GM21390 (cell line): ENCODE measurements at regions not wholly inside any gene's neighbourhood (a gene's known extent, or its start where the extent isn't known, plus 50 kb on each side); places are given as distances from the start of the nearest gene placed in this dataset.

Experiments
- ATAC-seq: cut with Tn5 transposase; IDR thresholded peaks from one replicate; pipeline ENCODE4 v1.9.1; 2021; ENCODE audit not compliant: unreplicated experiment

DNA sequence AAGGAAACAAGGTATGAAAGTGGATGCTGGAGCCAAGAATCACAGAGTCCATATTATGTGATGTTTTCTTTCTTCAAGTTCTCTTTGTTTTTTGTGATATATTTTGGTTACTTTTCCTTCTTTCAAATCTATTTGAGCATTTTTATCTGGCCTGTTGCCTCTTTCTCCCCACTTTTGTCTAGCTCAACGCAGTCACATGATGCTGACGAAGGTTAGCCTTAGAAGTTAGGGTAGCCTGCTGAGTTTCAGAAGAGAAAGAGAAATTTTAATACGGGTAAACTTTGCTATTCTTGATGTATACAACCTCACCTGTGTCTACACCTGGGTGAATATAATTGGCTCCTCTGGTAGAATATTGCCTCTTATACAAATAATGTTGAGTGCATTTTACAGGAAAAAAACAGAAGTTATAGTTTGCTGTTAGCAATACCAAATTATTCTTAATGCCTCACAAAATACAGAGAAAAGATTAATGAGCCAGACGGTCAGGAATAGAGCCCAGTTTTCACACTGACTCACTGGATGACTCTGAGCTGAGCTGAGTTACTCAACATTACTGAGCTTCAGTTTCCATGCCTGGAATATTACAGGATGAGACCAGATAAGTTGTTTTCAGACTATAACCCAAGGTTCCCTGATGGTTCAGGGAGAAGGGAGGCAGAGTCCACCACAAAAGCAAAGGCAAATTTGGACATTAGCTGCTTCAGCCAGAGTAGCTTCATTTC is 161.6 kb upstream of the BDNF start:
- ATAC-seq, result no peak

DNA sequence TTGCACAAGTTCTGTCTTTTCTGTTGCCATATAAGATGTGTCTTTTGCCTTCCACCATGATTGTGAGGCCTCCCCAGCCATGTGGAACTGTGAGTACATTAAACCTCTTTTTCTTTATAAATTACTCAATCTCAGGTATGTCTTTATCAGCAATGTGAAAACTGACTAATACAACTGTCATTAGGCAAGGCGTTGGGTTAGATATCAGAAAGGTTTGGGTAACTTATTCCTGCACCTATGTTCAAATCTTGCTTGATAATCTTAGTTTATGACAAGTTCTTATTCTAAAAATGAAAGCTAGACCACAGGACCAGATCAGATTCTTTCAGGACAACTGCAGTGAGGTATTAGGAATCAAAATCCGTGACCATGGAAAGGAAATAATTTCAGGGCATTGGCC is 160.6 kb upstream of the BDNF start:
- no peak for ATAC-seq

DNA sequence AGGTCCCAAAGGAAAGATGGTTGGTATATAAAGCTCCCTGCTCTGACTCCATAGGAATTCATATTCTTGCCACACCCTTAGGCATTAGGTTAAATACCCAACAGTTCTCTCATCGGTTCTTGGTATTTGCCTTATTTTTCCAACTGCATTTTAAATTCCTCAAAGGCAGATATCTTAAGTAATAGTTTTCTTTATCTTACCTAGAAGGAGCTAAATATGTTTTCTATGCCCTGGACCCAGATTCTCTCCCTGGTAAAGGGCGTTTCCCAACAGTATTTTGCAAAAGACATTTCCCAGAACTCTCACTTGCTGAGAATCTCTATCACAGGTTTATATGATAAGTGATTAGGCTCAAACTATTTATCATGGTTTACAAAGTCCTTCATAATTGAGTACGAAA is 158.6 kb upstream of the BDNF start:
- ATAC-seq, result no peak

DNA sequence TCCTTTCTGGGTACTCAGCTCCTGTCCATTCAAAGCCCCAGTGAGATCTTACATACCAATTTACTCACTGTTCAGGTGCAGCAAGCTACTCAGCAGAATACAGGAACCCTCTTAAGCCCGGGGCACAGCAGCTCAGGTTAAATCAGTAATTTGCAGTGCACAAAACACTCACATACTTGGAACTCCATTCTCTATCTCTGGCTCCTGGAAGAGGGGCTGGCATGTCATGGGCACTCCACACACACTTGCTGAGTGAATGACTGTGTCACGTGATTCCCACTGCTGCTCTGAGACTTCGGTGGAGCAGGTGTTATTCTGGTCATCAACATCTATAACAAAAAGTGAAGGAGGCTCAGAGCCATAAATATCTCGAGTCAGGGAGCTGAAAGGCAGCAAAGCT is 157.3 kb upstream of the BDNF start:
- no peak for ATAC-seq

DNA sequence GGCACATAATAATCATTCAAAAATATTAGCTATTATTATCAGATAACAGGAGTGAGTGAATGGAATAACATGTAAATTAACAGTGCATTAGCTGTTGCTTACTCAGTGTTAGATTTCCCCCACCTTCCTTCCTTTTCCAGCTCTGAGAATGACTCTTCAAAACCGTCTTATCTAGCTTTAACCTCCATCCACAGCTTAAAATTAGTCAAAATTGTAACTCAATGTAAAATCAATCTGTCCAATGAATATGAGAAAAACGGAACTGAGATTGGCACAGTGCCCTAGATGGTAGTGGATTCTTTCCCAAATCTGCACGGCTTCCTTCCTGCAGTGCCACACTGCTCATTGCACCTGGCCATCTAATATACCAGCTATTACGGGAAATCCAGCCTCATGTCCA is 156.8 kb upstream of the BDNF start:
- ATAC-seq, result peak; percentile 60

DNA sequence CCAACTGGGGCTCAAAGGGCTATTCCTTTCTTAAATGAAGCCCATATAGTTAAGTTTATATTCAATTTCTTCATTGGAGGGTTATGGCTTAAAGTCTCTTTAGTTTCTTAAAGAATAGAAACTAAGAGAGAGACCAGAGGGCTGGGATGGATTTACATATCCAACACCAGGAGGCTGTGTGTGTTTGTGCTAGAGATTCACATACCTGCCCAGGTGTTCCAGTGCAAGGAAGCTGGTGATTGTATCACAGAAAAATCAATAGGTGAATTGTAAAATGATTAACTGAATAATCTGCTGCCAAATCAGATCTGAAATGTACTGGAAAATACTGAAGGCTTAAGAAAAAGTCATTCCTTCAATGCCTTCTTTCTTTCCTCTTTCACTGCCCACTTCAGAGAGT is 148.2 kb upstream of the BDNF start:
- ATAC-seq, result no peak

DNA sequence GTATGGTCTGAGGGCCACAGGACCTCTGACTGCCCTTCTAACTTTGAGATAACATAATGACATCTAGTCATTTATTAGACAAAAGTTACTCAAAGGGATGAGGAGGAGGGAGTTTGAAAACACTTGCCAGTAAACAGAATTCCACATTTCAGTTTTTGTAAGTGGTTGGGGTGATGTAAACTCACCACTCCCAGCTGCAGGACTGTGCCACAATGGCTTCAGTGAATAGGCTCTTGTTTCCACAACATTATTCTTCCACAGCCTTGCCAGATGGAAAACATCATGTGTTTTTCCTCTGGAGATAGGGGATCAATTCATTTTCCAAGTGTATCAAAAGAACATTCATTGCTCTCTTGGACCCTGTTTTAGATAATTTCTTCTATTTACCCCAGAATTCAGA is 147.2 kb upstream of the BDNF start:
- ATAC-seq, result no peak

DNA sequence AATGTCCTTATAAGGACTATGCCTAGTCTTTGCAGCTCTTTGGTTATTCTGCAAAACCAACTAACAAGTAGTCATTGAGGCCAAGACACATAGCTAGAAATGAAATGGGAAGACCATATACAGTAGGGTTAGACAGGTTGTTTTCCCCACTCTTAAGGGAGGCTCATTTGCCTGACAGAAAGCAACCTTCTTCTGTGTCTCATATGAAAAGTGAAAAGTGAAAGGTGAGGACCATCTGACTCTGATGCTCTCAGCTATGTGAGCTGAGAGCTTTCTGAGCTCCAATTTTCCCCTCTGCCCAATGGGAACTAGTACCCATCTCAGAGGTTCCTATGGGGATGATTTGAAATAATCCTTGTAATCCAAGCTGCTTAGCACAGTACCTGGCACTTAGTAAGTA is 142.0 kb upstream of the BDNF start:
- ATAC-seq, result peak; percentile 61

DNA sequence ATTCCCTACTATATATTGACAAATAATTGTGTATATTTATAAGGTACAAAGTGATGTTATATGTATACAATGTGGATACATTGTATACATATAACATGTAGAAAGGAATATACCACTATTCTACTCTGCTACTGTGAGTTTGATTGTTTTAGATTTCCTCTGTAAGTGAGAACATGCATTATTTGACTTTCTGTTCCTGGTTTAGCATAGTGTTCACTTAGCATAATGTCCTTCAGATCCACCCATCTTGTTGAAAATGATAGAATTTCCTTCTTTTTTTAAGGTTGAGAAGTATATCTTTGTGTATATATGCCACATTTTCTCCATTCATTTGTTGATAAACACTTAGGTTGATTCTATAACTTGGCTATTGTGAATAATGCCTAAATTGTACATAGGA is 140.8 kb upstream of the BDNF start:
- ATAC-seq, result no peak

DNA sequence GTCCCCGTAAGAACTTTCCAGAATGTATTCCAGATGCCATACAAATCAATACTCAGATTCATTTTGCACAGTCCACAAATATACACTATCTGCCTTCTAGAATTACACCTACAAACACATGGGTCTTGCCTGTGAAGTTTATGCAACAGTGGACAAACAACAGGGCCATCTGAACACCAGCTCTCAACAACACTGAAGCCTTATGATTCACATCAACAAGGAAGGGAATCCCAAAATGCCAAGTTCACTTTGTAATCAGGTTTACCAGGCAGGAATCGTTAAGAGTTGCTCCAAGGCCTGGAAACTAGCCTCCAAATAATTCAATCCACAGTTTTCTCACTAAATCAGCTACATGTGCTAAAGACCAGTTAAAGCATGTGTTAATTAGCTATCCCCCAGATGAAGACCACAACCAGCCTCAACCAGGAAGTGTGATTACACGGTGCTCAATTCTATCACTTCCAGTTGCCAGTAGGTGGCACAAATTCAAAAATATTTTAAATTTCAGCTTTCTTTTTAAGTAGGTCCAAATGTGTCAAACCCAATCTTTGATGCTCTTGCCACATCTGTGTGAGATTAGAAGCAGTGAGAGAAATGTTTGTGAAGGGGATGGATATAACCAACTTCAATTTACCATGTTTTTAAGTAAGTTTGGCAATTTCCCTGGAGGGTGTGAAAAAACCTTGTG is 139.1 kb upstream of the BDNF start:
- ATAC-seq, result no peak

DNA sequence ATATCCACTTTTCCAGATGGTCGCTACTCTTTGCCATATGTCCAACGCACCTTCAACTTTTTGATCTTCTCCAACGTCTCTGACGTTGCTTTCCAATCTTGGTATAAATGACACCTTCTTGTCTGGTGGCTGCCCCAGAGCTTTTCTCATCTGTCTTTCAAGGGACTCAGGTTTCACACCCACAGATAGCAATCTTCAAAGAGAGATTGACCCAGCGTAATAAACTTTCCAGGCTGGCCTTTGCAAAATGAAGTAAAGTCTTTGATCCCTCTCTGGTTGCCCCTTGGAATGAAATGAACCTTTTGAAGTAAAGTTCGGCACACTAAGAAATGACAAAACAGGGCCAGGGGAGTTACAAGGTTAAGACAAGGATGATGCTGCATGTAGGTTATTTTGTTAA is 138.4 kb upstream of the BDNF start:
- no peak for ATAC-seq

DNA sequence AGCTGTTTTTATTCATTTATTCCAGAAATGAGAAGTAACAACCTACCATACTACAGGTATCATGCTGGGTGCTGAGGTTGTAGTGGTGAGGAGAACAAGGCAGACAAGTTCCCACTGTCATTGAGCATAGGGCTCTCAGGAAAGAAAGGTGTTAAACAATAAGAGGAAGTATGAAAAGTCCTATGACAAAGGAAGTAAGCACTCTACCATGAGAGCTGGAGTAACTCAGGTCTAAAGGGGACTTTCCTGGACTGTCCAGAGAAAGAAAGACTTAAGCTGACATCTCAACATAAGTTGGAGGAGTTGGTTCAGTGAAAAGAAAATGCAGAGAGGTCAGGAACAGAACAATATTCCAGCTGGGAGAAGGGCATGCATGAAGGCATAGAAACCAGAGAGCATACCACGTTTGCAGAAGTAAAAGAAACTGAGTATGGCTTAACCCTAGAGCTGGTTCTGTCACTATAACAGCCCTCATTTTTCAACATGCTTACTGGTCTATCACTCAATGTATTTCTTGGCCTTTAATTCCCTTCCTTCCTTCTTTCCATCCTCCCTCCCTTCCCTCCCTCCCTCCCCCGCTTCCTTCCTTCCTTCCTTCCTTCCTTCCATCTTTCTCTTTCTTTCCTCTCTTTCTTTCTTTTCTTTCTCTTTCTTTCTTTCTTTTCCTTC is 137.8 kb upstream of the BDNF start:
- peak; percentile 77 for ATAC-seq

DNA sequence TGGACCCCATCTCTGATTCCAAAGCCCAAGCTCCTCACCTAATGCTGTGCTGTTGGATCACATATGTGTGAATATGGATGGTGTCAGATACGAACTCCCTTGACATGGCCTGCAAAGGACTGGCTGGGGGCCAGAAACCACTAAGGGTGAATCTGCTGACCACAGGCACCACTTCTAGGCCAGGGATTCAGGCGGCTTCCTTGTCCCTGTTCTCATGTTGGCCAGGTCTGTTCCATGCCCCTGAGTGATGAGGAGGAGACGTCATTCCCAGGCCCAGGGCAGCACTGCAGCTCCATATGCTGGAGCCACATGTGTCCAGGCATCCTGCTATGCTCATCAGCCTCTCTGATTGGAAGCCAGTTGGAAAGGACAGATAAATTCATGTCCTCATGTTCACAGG is 130.0 kb upstream of the BDNF start:
- ATAC-seq, result no peak

DNA sequence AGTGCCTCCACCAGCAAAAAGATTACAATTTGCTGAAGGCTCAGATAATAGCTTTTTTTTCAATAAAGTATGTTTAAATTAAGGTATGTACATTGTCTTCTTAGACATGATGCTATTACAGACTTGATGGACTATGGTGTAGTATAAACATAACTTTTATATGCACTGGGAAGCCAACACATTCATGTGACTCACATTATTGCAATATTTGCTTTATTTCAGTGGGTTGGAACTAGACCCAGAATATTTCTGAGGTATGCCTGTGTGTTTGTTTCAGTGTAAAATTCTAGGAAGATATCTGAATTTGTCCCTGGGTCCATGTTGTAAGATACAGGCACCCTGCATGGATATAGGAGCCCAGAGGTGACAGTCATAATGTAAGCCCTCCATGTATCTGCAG is 120.0 kb upstream of the BDNF start:
- ATAC-seq, result no peak

DNA sequence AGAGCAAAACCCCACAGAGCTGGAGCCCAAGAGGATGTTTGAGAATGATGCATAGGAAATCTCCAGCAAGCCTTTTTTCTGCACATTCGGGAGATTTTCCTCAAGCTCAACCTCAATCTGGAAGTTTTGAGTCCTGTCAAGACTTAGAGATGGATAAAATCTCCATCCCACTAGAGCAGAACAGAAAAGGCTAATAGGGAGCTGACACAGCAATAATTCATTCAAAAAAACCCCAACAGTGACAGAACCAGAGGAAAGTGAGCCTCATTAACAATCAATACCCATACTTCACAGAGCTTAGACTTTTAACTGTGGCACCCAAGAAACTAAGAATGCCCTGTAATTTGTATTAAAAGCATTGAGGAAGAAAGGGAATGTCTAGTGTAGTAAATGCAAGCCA is 115.9 kb upstream of the BDNF start:
- ATAC-seq, result no peak

DNA sequence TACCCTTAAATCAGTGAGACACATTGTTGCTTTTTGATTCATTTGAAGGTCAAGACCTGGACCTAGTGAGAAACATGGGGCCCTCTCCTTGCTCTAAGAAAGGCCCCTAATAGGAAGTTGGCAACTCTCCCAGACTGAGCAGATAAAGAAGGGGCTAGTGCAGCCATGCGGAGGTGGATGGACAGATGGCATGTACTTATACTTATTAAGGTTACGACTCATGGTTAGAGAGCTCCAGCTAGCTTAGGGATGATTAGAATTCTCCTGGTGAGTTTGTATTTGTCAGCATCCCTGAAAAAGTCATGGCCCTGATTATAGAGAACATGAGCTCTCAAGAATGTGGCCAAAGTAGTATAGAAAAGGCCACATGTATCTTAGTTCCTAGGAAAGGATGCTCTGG is 112.1 kb upstream of the BDNF start:
- no peak for ATAC-seq

DNA sequence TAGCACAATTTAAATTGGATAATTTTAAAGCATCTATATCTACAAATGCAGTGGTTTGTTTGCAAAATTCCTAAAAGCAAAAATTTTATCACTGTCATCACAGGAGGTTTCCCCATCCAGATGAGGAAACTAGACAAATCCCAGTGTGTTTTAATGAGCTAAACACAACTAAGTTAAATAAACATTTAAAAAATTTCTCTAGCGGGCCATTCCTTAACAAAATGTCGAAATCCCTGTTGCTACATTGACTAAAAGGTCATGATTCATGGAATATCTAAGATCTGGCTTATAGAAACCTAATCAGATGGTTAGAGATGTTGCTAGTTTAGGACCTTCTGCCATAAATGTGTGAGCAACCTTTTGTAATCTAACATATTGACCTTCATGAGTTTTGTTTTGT is 107.3 kb upstream of the BDNF start:
- ATAC-seq, result no peak

DNA sequence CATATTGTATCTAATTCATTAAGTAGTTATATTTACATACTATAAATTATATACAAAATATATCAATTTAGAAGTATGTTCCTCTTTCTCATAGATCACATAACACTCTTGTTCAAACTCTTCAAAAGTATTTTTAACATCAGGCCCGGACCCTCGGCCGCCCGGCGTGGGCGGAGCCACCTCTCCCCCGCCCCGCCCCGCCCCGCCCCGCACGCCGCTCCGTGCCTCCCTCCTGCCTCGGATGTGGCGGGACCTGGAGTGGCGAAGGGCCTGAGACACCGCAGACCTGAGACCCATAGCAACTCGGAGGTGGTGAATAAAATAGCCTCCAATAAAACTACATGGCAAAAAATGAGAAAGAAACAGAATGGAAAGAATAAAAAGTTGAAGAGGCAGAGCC is 105.9 kb upstream of the BDNF start:
- ATAC-seq, result no peak

DNA sequence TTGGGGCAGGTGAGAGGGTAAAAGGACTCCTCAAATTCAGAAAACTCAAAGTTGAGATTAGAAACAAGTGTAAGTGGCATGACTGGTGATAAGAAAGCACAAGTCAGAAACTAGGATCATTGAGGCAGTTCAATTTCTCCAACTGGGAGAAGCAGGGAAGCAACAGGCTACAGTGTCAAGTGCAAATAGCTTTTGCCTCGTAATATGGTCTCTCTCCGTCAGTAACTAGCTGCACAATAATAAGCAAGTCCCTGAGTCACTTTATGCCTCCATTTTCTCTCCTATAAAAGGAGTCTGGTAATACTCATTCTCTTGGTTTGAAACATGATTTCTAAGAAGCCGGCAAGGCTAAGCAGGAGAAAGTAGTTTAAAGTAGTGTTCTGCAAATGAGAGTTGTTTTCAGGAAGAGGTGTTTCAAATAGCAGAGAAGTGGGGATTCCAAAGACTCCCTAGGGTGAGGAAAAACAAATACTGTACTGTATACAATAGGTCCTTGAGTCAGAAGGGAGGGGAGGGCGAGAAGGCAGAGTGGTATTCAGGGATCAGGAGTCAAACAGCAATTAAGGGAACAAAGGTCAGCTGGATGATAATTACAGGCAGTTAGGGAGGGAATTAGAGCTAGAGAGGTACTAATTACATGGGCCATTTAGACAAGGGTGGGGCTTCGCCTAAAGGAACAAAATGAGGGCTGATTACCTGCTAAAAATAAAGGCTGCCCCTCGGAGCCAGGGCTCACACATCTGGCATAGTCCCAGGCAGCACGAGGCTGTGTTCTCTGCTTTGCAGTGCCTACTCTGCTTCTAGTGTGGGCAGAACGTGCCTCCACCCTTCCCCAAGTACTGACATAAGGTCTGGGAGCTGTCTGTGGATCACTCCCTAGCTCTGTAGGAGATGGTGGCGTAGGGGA is 96.0 kb upstream of the BDNF start:
- ATAC-seq, result no peak

DNA sequence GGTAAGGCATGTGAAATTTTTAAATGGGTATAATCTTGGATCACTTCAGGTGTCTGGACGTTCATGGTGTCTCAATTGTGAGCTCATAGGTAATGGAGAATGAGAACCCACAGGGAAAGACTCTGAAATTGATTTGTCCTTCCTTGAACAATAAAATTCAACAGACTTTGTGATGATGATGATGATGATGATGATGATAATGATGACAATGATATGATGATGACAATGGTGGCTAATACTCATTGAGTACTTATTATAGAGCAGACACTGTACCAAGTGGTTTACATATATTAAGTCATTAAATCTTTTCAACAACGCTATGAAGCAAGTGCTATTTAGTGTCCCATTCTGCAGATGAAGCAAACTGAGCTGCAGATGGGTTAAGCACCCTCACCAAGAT is 86.6 kb upstream of the BDNF start:
- no peak for ATAC-seq

DNA sequence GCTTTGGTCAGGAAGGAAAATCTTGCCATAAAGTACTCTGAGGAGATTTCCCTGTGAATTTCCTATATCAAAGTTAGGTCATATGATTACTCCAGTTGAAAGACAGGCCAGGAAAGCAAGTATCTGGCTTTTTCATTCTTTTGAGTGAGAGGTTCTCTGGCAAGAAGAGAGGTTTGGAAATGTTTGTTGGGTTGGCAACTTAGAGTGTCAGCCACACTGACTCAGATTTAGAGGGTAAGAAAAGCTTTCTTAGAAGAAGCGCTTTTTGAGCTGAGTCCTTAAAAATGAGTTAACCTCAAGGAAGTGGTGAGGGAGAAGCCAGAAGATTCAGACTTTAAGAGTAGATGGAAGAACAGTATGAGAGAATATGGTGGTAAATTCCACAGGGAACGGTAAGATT is 86.1 kb upstream of the BDNF start:
- no peak for ATAC-seq
